ENCODE measurements at regions not wholly inside any gene's neighbourhood (a gene's known extent, or its start where the extent isn't known, plus 50 kb on each side); places are given as distances from the start of the nearest gene placed in this dataset.

- no peak for DNase-seq (ENCODE audit: low spot score)
- H3K4me3 ChIP-seq (ENCODE audit: low read depth, low read length, poor library complexity, severe bottlenecking), result no peak overlapping the region
- intact Hi-C loops (cut with micrococcal nuclease; ENCODE audit: unreplicated experiment), result no loop called here
- H4K20me1 ChIP-seq (ENCODE audit: insufficient read depth, low read length), result no peaks in the 10 kb centered on the region
- H3K4me1 ChIP-seq (ENCODE audit: insufficient read depth, low read length, poor library complexity, severe bottlenecking), result no peaks in the 10 kb centered on the region
- no peaks in the 10 kb centered on the region for H3K9me3 ChIP-seq (ENCODE audit: low read length)
- ChIA-PET CTCF (ENCODE audit: unreplicated experiment) (no interaction called here), POLR2A (no interaction called here)
- H3K4me2 ChIP-seq (ENCODE audit: low read length), result no peak overlapping the region
- H3K9me2 ChIP-seq (ENCODE audit: insufficient read depth, low read length), result no peaks in the 10 kb centered on the region
- no TSS peak for BruUV-seq (replicated peaks)
- H2AFZ ChIP-seq (ENCODE audit: low read length), result no peak overlapping the region
- no peaks in the 10 kb centered on the region for H3K79me2 ChIP-seq (ENCODE audit: insufficient read depth, low read depth, low read length)
- no peak overlapping the region for H3K27ac ChIP-seq (ENCODE audit: low read depth, low read length, poor library complexity, severe bottlenecking)
- no peak for TF ChIP-seq EZH2phosphoT487 (IDR thresholded peaks at IDR 0.05; ENCODE audit: borderline replicate concordance, low read depth, low read length)
- TF ChIP-seq CTCF (conservative IDR thresholded peaks at IDR 0.05; ENCODE audit: low read length), result no peak
- H3K36me3 ChIP-seq (ENCODE audit: insufficient read depth, low read length), result no peaks in the 10 kb centered on the region
Measured at GRCh38 chr1:2911421-2912178, 109.7 kb upstream of the ACTRT2 start.

GRCh38 chr1:2912424-2913061 is 108.7 kb upstream of the ACTRT2 start:
- Histone ChIP-seq H3K9me2 (ENCODE audit: insufficient read depth, low read length) (no peaks in the 10 kb centered on the region), H3K4me3 (ENCODE audit: low read depth, low read length, poor library complexity, severe bottlenecking) (no peak overlapping the region), H2AFZ (ENCODE audit: low read length) (no peak overlapping the region), H4K20me1 (ENCODE audit: insufficient read depth, low read length) (no peaks in the 10 kb centered on the region), H3K27ac (ENCODE audit: low read depth, low read length, poor library complexity, severe bottlenecking) (no peak overlapping the region), H3K36me3 (ENCODE audit: insufficient read depth, low read length) (no peaks in the 10 kb centered on the region), H3K9me3 (ENCODE audit: low read length) (no peaks in the 10 kb centered on the region), H3K4me2 (ENCODE audit: low read length) (no peak overlapping the region), H3K79me2 (ENCODE audit: insufficient read depth, low read depth, low read length) (no peaks in the 10 kb centered on the region), H3K4me1 (ENCODE audit: insufficient read depth, low read length, poor library complexity, severe bottlenecking) (no peaks in the 10 kb centered on the region)
- BruUV-seq (replicated peaks), result no TSS peak
- ChIA-PET POLR2A (no interaction called here), CTCF (ENCODE audit: unreplicated experiment) (no interaction called here)
- no peak for TF ChIP-seq EZH2phosphoT487 (IDR thresholded peaks at IDR 0.05; ENCODE audit: borderline replicate concordance, low read depth, low read length)
- no peak for TF ChIP-seq CTCF (conservative IDR thresholded peaks at IDR 0.05; ENCODE audit: low read length)
- DNase-seq (ENCODE audit: low spot score), result no peak
- intact Hi-C loops (cut with micrococcal nuclease; ENCODE audit: unreplicated experiment), result no loop called here

GRCh38 chr1:2913091-2913490 is 108.2 kb upstream of the ACTRT2 start:
- CTCF ChIA-PET (ENCODE audit: unreplicated experiment), result no interaction called here
- no peak for TF ChIP-seq CTCF (conservative IDR thresholded peaks at IDR 0.05; ENCODE audit: low read length)
- POLR2A ChIA-PET, result no interaction called here
- Histone ChIP-seq H3K79me2 (ENCODE audit: insufficient read depth, low read depth, low read length) (no peaks in the 10 kb centered on the region), H2AFZ (ENCODE audit: low read length) (no peak overlapping the region), H3K9me3 (ENCODE audit: low read length) (no peaks in the 10 kb centered on the region), H3K9me2 (ENCODE audit: insufficient read depth, low read length) (no peaks in the 10 kb centered on the region), H3K4me2 (ENCODE audit: low read length) (no peak overlapping the region), H4K20me1 (ENCODE audit: insufficient read depth, low read length) (no peaks in the 10 kb centered on the region), H3K4me3 (ENCODE audit: low read depth, low read length, poor library complexity, severe bottlenecking) (no peak overlapping the region), H3K4me1 (ENCODE audit: insufficient read depth, low read length, poor library complexity, severe bottlenecking) (no peaks in the 10 kb centered on the region), H3K27ac (ENCODE audit: low read depth, low read length, poor library complexity, severe bottlenecking) (no peak overlapping the region), H3K36me3 (ENCODE audit: insufficient read depth, low read length) (no peaks in the 10 kb centered on the region)
- BruUV-seq (replicated peaks), result no TSS peak
- no peak for DNase-seq (ENCODE audit: low spot score)
- intact Hi-C loops (cut with micrococcal nuclease; ENCODE audit: unreplicated experiment), result no loop called here
